Urinary bladder (tissue), 3 donors: ENCODE measurements at regions not wholly inside any gene's neighbourhood (a gene's known extent, or its start where the extent isn't known, plus 50 kb on each side); places are given as distances from the start of the nearest gene placed in this dataset.
A peak's percentile ranks its signal among the peaks of the same experiment; 100 is the strongest.
"Not testable (repeated sequence)": the region's sequence is repeated elsewhere in the genome, so short reads cannot be mapped to it uniquely, and the experiment has no call there.

ENCODE experiments used
- DNase-seq: peaks from one replicate; pipeline ENCODE4 v3.0.0-alpha.2; 2015; ENCODE audit errors: extremely low spot score
- H3K27ac ChIP-seq: one replicate; pipeline ENCODE4 v1.5.1; 2013; ENCODE audit warnings: low read depth, mild to moderate bottlenecking, moderate library complexity
- H3K36me3 ChIP-seq: one replicate; pipeline ENCODE4 v1.6.1; 2013; ENCODE audit warnings: mild to moderate bottlenecking, moderate library complexity; ENCODE audit not compliant: insufficient read depth
- H3K4me1 ChIP-seq: one replicate; pipeline ENCODE4 v1.6.1; 2013; ENCODE audit warnings: mild to moderate bottlenecking, moderate library complexity; ENCODE audit not compliant: insufficient read depth
- H3K4me3 ChIP-seq: one replicate; pipeline ENCODE4 v1.5.1; 2013; ENCODE audit warnings: low read depth, low read length
- WGBS: extraction: QIAGEN DNeasy Blood & Tissue Kit; methylation state at CpG from one replicate; pipeline ENCODE4 v1.1.7; 2013; 5-methylcytosine and 5-hydroxymethylcytosine counted together
- donor health status: healthy with polysubstance abuse.
- donor health status: healthy.

DNA sequence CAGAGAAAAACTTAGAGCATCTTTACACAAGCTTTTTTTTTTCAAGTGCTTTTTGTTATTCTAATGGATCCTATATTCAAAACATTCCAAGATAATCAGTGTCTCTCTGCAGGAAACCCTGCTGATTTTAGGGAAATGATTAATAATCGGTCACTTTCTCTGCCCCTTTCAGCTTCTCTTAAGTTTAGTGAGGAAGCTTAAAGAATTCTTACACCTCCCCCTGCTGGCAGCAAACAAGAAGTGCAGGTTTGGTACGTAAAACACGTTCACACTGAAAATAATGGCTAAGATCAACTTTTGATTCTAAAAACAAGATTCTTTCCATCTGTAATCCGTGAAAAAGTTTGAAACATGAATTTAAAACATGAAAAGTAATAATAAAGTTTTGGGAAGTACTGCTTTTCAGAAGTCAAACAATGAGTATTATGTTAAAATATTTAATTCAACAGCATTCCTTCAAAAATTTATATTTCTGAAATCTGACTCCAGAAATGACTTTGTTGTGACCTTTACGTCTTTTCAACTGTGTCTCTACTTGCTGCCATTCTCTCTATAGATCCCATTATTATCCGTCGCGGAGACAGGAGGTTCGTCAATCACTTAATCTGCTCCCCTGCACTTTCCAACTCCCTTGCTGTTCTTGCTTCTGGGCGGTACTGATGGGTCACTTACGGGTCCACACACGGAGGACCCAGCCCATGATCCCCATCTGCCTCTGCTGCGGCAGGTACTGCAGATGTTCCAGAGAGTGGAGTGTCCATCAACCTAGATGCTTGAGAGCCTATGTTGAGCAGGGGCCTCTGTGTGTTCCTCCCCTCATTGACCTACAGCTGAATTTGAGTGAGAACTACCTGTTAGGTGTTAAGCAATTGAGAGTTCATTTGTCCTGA is 203.1 kb upstream of the EDNRB start:
- WGBS, result 47% methylated on average over 13 of the region's 13 CpGs
- DNase-seq, result peak; percentile 51
- no peak overlapping the region for H3K4me3 ChIP-seq

DNA sequence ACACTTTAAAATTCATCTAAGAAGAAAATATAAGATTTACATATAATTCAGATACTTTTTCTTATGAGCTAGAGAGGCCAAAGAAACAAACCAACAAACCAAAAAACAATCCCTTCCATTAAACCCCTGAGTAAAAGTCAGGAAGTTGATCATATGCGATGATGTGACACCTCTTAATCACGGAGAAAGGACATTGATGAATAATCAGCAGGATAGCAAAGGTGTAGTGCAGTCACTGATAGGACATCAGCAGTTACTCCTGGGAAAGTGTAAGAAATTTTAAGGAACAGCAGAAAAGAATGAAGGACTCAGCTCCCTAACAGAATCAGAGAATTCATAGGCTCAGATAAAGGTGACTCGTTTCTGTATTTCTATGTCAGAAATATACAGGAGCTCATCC is 202.4 kb upstream of the EDNRB start:
- Histone ChIP-seq H3K4me3 (no peak overlapping the region), H3K27ac (no peak overlapping the region), H3K4me1 (no peaks in the 10 kb centered on the region), H3K36me3 (no peaks in the 10 kb centered on the region)
- 44% methylated on average over 3 of the region's 3 CpGs for WGBS
- no peak for DNase-seq

More for the DNA sequence above, 203.1 kb upstream of the EDNRB start:
- Histone ChIP-seq H3K36me3 (no peaks in the 10 kb centered on the region), H3K4me1 (no peaks in the 10 kb centered on the region), H3K27ac (no peak overlapping the region)

DNA sequence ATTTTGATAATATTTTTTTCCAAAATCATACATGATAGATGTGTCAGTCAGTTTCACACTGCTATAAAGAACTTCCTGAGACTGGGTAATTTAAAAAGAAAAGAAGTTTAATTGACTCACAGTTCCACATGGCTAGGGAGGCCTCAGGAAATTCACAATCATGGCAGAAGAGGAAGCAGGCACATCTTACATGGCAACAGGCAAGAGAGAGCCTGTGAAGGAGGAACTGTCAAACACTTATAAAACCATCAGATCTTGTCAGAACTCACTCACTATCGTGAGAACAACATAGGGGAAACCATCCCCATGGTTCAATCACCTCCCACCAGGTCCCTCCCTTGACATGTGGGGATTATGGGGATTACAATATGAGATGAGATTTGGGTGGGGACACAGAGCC is 201.5 kb upstream of the EDNRB start:
- not testable (repeated sequence) for H3K4me1 ChIP-seq, H3K4me3 ChIP-seq, DNase-seq, H3K36me3 ChIP-seq, H3K27ac ChIP-seq
- WGBS, result 78% methylated on average over 1 of the region's 1 CpG

DNA sequence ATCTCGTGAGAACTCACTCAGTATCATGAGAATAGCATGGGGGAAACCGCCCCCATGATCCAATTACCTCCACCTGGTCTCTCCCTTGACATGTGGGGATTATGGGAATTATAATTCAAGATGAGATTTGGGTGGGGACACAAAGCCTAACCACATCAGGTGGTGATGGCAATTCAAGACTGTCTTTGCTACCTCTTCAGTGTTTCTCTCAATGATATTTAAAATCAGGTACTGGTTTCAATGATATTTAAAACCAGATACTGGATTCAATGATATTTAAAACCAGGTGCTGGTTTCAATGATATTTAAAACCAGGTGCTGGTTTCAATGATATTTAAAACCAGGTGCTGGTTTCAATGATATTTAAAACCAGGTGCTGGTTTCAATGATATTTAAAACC is 198.4 kb upstream of the EDNRB start:
- 88% methylated on average over 2 of the region's 2 CpGs for WGBS
- not testable (repeated sequence) for H3K4me1 ChIP-seq, H3K4me3 ChIP-seq, DNase-seq, H3K27ac ChIP-seq, H3K36me3 ChIP-seq

DNA sequence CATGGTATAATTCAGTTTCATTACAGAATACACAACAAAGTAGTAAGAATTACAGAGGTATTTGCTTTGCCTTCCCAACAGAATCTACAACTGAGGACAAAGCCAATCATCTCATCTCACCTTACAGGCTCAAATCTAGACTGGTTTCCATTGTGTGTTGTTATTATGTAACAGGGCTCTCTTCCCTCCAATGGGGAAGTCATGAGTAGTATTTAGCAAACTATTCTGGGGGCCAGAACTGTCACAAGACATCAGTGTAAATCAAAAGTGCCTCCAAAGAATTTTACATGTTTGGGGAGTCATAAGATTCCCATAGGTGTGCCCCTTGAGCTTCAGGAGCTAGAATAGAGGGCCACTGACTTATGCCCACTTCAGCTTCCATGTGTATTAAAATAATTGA is 187.0 kb upstream of the EDNRB start:
- Histone ChIP-seq H3K36me3 (no peaks in the 10 kb centered on the region), H3K27ac (no peak overlapping the region), H3K4me1 (no peaks in the 10 kb centered on the region), H3K4me3 (no peak overlapping the region)
- DNase-seq, result no peak

DNA sequence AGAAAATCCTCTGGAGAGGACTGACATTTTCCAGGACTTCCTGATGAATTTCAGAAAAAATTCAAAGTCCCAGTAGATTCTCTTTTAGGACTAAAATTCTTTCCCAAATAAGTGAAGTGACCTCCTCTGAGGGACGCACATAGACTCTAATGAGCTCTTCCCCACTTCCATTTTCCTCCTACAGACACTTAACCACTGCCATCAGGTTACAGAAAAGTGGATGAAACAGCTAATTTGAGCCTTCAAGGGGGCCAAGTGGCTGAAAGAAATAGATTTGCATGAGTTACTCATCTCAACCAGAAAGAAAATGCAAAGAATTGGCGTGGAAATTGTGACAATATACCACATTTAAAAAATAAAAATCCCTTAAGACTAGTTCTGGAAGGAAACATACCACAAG is 185.3 kb upstream of the EDNRB start:
- DNase-seq, result no peak
- H3K4me1 ChIP-seq, result no peaks in the 10 kb centered on the region
- 90% methylated on average over 2 of the region's 2 CpGs for WGBS

DNA sequence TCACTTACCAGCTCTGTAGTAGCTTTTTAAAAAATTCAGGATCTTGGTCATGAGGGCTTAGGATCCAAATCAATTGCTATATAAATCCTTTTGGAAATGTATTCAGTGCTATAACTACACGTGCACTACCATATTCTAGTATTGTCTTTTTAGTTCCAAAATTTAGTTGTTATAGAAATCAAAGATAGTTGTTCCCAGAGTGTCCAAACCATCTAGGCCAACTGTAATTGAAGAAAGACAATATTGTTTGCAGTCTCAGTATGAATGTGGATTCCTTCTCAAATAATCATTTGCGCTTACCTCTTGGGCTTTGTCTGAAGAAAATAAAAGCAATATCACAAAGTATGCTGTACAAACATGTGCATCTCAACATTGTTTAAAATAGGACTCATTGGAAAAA is 184.1 kb upstream of the EDNRB start:
- Histone ChIP-seq H3K27ac (no peak overlapping the region), H3K36me3 (no peaks in the 10 kb centered on the region), H3K4me1 (no peaks in the 10 kb centered on the region), H3K4me3 (no peak overlapping the region)
- no peak for DNase-seq
- WGBS, result 88% methylated on average over 2 of the region's 2 CpGs

More for the DNA sequence above, 185.3 kb upstream of the EDNRB start:
- Histone ChIP-seq H3K4me3 (no peak overlapping the region), H3K27ac (no peak overlapping the region), H3K36me3 (no peaks in the 10 kb centered on the region)

DNA sequence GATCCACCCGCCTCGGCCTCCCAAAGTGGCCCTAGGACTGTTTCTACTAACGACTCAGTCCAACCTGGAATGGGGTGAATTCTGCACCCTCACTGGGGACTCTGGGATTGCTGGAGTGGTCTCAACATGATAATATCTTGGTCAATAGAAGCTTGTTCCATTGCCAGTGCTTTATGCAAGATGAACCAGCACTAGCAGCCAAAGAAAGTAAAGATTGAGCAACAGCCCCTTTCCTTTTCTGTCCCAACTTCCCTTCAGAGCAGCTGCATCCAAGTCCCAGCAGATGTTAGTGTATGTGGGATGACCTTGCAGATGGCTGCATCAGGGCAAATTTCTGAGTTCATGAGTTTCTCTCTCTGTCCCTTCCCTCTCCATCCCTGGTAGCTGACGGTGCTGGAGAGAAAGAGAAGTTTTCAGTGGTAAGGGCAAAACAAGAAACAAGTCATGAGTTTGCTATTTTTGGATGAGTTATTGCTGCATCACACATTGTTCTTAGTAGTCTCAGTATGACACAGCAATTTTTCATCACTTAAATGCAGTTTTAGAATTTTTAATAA is 183.6 kb upstream of the EDNRB start:
- Histone ChIP-seq H3K4me3 (no peak overlapping the region), H3K36me3 (no peaks in the 10 kb centered on the region), H3K4me1 (no peaks in the 10 kb centered on the region), H3K27ac (no peak overlapping the region)
- 81% methylated on average over 4 of the region's 4 CpGs for WGBS
- DNase-seq, result no peak

DNA sequence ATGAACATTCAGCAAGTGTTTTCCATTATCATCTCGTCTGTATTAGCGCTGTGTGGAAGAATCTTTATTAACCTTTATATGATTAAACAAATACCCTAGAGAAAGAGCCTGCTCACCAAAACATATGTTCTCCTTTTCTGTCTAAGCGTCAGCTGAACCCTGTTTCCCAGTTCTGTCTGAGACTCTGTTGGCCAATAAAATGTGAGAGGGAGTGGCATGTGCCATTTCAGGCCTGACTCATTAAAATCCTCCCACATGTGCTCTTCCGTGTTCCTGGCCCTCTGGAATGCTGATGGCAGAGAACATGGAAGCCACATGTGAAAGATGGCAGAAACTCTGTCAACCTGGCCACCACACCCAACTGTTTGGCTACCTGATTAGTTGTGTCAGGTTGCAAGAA is 181.9 kb upstream of the EDNRB start:
- no peak overlapping the region for H3K4me3 ChIP-seq
- WGBS, result 74% methylated on average over 4 of the region's 4 CpGs

DNA sequence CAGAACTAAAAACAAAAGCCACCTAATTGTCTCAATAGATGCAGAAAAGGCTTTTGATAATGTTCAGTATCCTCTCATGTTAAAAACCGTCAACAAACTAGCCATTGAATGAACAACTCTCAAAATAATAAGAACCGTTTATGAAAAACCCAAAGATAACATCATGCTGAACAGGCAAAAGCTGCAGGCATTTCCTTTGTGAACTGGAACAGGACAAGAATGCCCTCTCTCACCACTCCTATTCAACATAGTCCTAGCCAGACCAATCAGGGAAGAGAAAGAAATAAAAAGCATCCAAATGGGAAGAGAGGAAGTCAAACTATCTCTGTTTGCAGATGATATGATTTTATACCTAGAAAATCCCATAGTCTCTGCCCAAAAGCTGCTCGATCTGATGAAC is 179.6 kb upstream of the EDNRB start:
- H3K4me3 ChIP-seq, result no peak overlapping the region
- DNase-seq, result no peak
- no peaks in the 10 kb centered on the region for H3K36me3 ChIP-seq
- H3K27ac ChIP-seq, result no peak overlapping the region
- no peaks in the 10 kb centered on the region for H3K4me1 ChIP-seq
- 56% methylated on average over 3 of the region's 3 CpGs for WGBS

More for the DNA sequence above, 181.9 kb upstream of the EDNRB start:
- H3K36me3 ChIP-seq, result no peaks in the 10 kb centered on the region
- H3K4me1 ChIP-seq, result no peaks in the 10 kb centered on the region
- DNase-seq, result no peak
- H3K27ac ChIP-seq, result no peak overlapping the region

DNA sequence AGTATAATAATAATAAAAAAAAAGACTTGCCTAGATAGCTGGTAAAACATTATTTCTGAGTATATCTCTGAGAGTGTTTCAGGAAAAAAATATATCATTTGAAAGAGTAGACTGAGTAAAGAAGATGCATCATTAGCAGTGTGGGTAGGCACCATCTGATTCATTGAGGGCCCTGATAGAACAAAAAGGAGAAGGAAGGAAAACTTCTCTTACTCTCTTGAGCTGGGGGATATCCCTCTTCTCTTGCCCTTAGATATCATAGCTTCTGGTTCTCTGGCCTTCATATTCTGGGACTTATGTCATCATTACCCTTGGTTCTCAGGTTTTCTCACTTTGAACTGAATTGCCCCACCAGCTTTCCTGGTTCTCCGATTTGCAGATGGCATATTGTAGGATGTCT is 177.6 kb upstream of the EDNRB start:
- 98% methylated on average over 1 of the region's 1 CpG for WGBS
- H3K36me3 ChIP-seq, result no peaks in the 10 kb centered on the region
- no peaks in the 10 kb centered on the region for H3K4me1 ChIP-seq
- H3K27ac ChIP-seq, result no peak overlapping the region
- no peak for DNase-seq
- no peak overlapping the region for H3K4me3 ChIP-seq

DNA sequence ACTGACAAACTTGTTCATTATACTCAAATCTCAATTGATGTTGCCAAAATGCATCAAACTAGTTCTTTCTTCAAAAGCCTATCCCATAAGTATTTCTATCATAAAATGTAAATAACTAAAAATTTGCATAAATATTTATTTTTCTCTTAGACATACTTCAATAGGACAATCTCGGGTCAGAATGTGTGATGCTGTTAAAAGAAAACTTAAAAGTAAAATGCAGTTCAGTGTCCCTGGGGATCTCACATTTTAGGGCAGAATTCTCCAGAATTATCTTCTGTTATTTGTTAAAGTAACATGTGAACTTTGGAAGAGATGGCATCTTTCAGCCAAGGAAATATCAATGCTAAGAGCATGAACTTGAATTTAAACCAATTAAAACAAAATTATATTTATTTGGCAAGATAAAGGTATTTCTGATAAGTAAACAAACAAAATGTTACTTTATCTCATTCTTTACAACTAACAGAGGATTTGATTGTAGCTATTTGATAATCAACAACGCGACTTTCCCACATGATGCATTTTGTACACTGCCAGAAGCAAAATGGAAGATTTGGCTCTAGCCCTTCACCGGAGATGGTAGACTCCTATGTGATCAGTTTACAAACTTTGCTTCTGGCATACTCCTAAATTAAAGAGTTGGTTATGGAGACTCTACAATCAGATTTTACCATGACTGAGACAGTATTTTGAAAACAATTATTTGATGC is 169.5 kb upstream of the EDNRB start:
- WGBS, result 65% methylated on average over 4 of the region's 4 CpGs
- Histone ChIP-seq H3K36me3 (no peaks in the 10 kb centered on the region), H3K4me3 (no peak overlapping the region), H3K4me1 (no peaks in the 10 kb centered on the region), H3K27ac (no peak overlapping the region)
- DNase-seq, result no peak

DNA sequence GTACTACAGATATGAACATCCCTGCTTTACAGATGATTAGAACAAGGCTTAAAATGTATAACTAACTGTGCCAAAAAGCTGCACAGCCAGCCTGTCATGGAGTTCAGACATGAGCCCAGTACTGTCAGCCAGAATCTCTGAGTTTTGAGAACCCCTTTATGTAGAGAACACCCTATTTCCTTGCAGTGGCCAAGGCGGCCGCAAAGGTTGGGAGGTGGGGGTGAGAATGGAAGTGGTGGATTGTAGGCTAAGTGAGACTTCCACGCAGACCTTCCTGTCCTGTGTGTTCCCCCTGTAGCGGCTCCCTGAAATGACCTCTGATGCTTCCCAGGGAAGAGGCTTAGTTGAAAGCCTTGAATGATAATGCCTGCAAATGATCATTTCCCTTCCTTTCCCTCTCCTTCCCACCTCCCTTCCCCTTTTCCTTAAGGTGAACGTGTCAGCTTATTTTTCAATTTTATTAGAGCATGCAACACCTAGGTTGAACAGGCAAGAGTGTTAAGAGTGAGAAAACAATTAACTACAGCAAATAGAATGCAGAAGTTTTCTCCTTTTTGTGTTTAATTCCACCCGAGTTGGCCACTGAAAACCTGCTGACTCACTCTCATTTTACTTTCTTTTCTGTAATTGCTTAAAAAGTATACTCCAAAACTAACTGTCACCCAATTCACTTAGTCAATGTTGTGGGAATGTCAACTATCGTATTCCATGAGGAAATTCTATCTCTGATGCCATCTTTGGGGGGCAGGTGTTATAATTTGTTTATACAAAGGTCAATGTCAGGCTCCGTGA is 167.0 kb upstream of the EDNRB start:
- 49% methylated on average over 8 of the region's 8 CpGs for WGBS
- Histone ChIP-seq H3K4me3 (no peak overlapping the region), H3K27ac (no peak overlapping the region), H3K36me3 (no peaks in the 10 kb centered on the region), H3K4me1 (no peaks in the 10 kb centered on the region)
- no peak for DNase-seq
